Hepatocyte (in vitro differentiated cells): ENCODE measurements at regions not wholly inside any gene's neighbourhood (a gene's known extent, or its start where the extent isn't known, plus 50 kb on each side); places are given as distances from the start of the nearest gene placed in this dataset.

Source experiments
- DNase-seq: peaks from one replicate; pipeline ENCODE4 v3.0.0-alpha.2; 2016; ENCODE audit warnings: low spot score
- H2AFZ ChIP-seq: fragments of 200-600 bp; sonication (generic); 2 replicates; pipeline ENCODE4 v1.6.0; 2016; ENCODE audit warnings: antibody characterized with exemption, mild to moderate bottlenecking
- H3K27ac ChIP-seq: fragments of 200-600 bp; sonication (generic); 2 replicates; pipeline ENCODE4 v1.5.1; 2016; ENCODE audit warnings: mild to moderate bottlenecking
- H3K27me3 ChIP-seq: fragments of 200-600 bp; sonication (generic); 2 replicates; pipeline ENCODE4 v1.6.1; 2016
- H3K36me3 ChIP-seq: fragments of 200-600 bp; sonication (generic); replicated peaks from 2 replicates; pipeline ENCODE4 v1.5.1; 2016; ENCODE audit warnings: low read depth; ENCODE audit not compliant: insufficient read depth
- H3K4me1 ChIP-seq: fragments of 200-600 bp; sonication (generic); 2 replicates; pipeline ENCODE4 v1.5.1; 2016; ENCODE audit warnings: mild to moderate bottlenecking, moderate library complexity; ENCODE audit not compliant: insufficient read depth
- H3K4me2 ChIP-seq: fragments of 200-600 bp; sonication (generic); 2 replicates; pipeline ENCODE4 v1.6.0; 2016
- H3K4me3 ChIP-seq: fragments of 200-600 bp; sonication (generic); 2 replicates; pipeline ENCODE4 v1.5.1; 2016; ENCODE audit warnings: mild to moderate bottlenecking
- H3K79me2 ChIP-seq: fragments of 200-600 bp; sonication (generic); 2 replicates; pipeline ENCODE4 v1.6.0; 2017; ENCODE audit warnings: mild to moderate bottlenecking
- H3K9me2 ChIP-seq: fragments of 200-600 bp; sonication (generic); replicated peaks from 2 replicates; pipeline ENCODE4 v1.6.0; 2017; ENCODE audit warnings: mild to moderate bottlenecking; ENCODE audit not compliant: insufficient read depth
- H3K9me3 ChIP-seq: fragments of 200-600 bp; sonication (generic); 2 replicates; pipeline ENCODE4 v1.5.1; 2016; ENCODE audit warnings: low read depth, mild to moderate bottlenecking
- H4K20me1 ChIP-seq: fragments of 200-600 bp; sonication (generic); 2 replicates; pipeline ENCODE4 v1.6.0; 2016; ENCODE audit warnings: mild to moderate bottlenecking; ENCODE audit not compliant: insufficient read depth, poor library complexity, severe bottlenecking
- CTCF ChIP-seq: fragments of 200-600 bp; sonication (generic); IDR thresholded peaks from 2 replicates; pipeline ENCODE4 v1.5.1; 2016; ENCODE audit warnings: antibody characterized with exemption, mild to moderate bottlenecking; ENCODE audit not compliant: poor library complexity
- EZH2 ChIP-seq: fragments of 200-600 bp; sonication (generic); IDR thresholded peaks from 2 replicates; pipeline ENCODE4 v1.6.1; 2016; ENCODE audit warnings: antibody characterized with exemption, mild to moderate bottlenecking, borderline replicate concordance
- EZH2phosphoT487 ChIP-seq: fragments of 200-600 bp; sonication (generic); IDR thresholded peaks from one replicate; pipeline ENCODE4 v1.6.1; 2018; ENCODE audit warnings: antibody characterized with exemption, mild to moderate bottlenecking, low read depth, moderate library complexity; ENCODE audit not compliant: unreplicated experiment, severe bottlenecking
- WGBS: methylation state at CpG from one replicate; pipeline ENCODE4 v1.1.6; 2016; ENCODE audit warnings: low lambda C conversion rate; ENCODE audit errors: missing lambda C conversion rate; 5-methylcytosine and 5-hydroxymethylcytosine counted together

- no peaks in the 10 kb centered on the region for H3K79me2 ChIP-seq
- no peaks in the 10 kb centered on the region for H3K36me3 ChIP-seq
- H3K9me2 ChIP-seq = no peaks in the 10 kb centered on the region
- no peaks in the 10 kb centered on the region for H4K20me1 ChIP-seq
- no peak for DNase-seq
- H2AFZ ChIP-seq = no peak overlapping the region
- no peaks in the 10 kb centered on the region for H3K4me1 ChIP-seq
- H3K4me2 ChIP-seq = no peak overlapping the region
- H3K4me3 ChIP-seq = no peak overlapping the region
- no peaks in the 10 kb centered on the region for H3K27me3 ChIP-seq
- WGBS = 91% methylated on average over 2 of the region's 2 CpGs
- H3K9me3 ChIP-seq = no peaks in the 10 kb centered on the region
- no peak for TF ChIP-seq EZH2phosphoT487
- no peak overlapping the region for H3K27ac ChIP-seq
Measured at GRCh38 chr3:64836097-64836496, 148.3 kb upstream of the ADAMTS9 start.

GRCh38 chr3:64832098-64832497 lies 144.3 kb upstream of the ADAMTS9 start:
- H3K79me2 ChIP-seq = no peaks in the 10 kb centered on the region
- H4K20me1 ChIP-seq = no peaks in the 10 kb centered on the region
- DNase-seq = no peak
- no peak overlapping the region for H3K4me3 ChIP-seq
- no peak overlapping the region for H3K4me2 ChIP-seq
- no peak for TF ChIP-seq CTCF
- TF ChIP-seq EZH2phosphoT487 = no peak
- no peak for TF ChIP-seq EZH2
- H2AFZ ChIP-seq = no peak overlapping the region
- no peaks in the 10 kb centered on the region for H3K27me3 ChIP-seq
- H3K4me1 ChIP-seq = no peaks in the 10 kb centered on the region
- H3K9me3 ChIP-seq = no peaks in the 10 kb centered on the region
- WGBS = 87% methylated on average over 5 of the region's 5 CpGs
- H3K36me3 ChIP-seq = no peaks in the 10 kb centered on the region
- no peaks in the 10 kb centered on the region for H3K9me2 ChIP-seq
- H3K27ac ChIP-seq = no peak overlapping the region

GRCh38 chr3:64830681-64831080 lies 142.9 kb upstream of the ADAMTS9 start:
- Histone ChIP-seq H3K27ac (no peak overlapping the region), H3K27me3 (no peaks in the 10 kb centered on the region), H4K20me1 (no peaks in the 10 kb centered on the region), H2AFZ (no peak overlapping the region), H3K9me3 (no peaks in the 10 kb centered on the region), H3K36me3 (no peaks in the 10 kb centered on the region), H3K4me3 (no peak overlapping the region), H3K4me2 (no peak overlapping the region), H3K4me1 (peaks cover under 1% of the 10 kb centered on the region), H3K79me2 (no peaks in the 10 kb centered on the region), H3K9me2 (no peaks in the 10 kb centered on the region)
- DNase-seq = no peak
- 77% methylated on average over 4 of the region's 4 CpGs for WGBS
- TF ChIP-seq EZH2 = no peak
- no peak for TF ChIP-seq CTCF
- TF ChIP-seq EZH2phosphoT487 = no peak

GRCh38 chr3:64829331-64829730 lies 141.5 kb upstream of the ADAMTS9 start:
- H3K4me2 ChIP-seq = no peak overlapping the region
- peaks cover 6% of the 10 kb centered on the region for H3K4me1 ChIP-seq

More at GRCh38 chr3:64829331-64829730, 141.5 kb upstream of the ADAMTS9 start:
- no peaks in the 10 kb centered on the region for H3K79me2 ChIP-seq
- no peaks in the 10 kb centered on the region for H4K20me1 ChIP-seq
- no peaks in the 10 kb centered on the region for H3K9me2 ChIP-seq
- no peaks in the 10 kb centered on the region for H3K36me3 ChIP-seq
- WGBS = 82% methylated on average over 3 of the region's 3 CpGs
- no peak overlapping the region for H3K27ac ChIP-seq
- no peaks in the 10 kb centered on the region for H3K9me3 ChIP-seq
- no peak for DNase-seq
- no peaks in the 10 kb centered on the region for H3K27me3 ChIP-seq
- no peak overlapping the region for H2AFZ ChIP-seq
- TF ChIP-seq EZH2 (no peak), CTCF (no peak), EZH2phosphoT487 (no peak)
- H3K4me3 ChIP-seq = no peak overlapping the region
